ENCODE measurements at regions not wholly inside any gene's neighbourhood (a gene's known extent, or its start where the extent isn't known, plus 50 kb on each side); places are given as distances from the start of the nearest gene placed in this dataset.

- H3K4me3 ChIP-seq (ENCODE audit: low read depth, low read length) = no peak overlapping the region
- DNase-seq (ENCODE audit: low read depth) = no peak
- no peak for TF ChIP-seq CTCF (conservative IDR thresholded peaks at IDR 0.05; ENCODE audit: low read depth, low read length)
These were observed 349.5 kb upstream of the POU1F1 start for GRCh38 chr3:87625876-87626275.

- no peak for TF ChIP-seq CTCF (conservative IDR thresholded peaks at IDR 0.05; ENCODE audit: low read depth, low read length)
- H3K4me3 ChIP-seq (ENCODE audit: low read depth, low read length) = no peak overlapping the region
These were observed 348.5 kb upstream of the POU1F1 start for GRCh38 chr3:87624860-87625259.

GRCh38 chr3:87621667-87622066 is 345.3 kb upstream of the POU1F1 start:
- DNase-seq (ENCODE audit: low read depth) = no peak
- H3K4me3 ChIP-seq (ENCODE audit: low read depth, low read length) = no peak overlapping the region
- TF ChIP-seq CTCF (conservative IDR thresholded peaks at IDR 0.05; ENCODE audit: low read depth, low read length) = no peak

More at GRCh38 chr3:87624860-87625259, 348.5 kb upstream of the POU1F1 start:
- DNase-seq (ENCODE audit: low read depth) = no peak

GRCh38 chr3:87615506-87615905 is 339.1 kb upstream of the POU1F1 start:
- no peak for TF ChIP-seq CTCF (conservative IDR thresholded peaks at IDR 0.05; ENCODE audit: low read depth, low read length)
- no peak overlapping the region for H3K4me3 ChIP-seq (ENCODE audit: low read depth, low read length)
- DNase-seq (ENCODE audit: low read depth) = no peak

GRCh38 chr3:87614998-87615397 is 338.6 kb upstream of the POU1F1 start:
- no peak for TF ChIP-seq CTCF (conservative IDR thresholded peaks at IDR 0.05; ENCODE audit: low read depth, low read length)
- H3K4me3 ChIP-seq (ENCODE audit: low read depth, low read length) = no peak overlapping the region
- DNase-seq (ENCODE audit: low read depth) = no peak

- H3K4me3 ChIP-seq (ENCODE audit: low read depth, low read length) = no peak overlapping the region
- no peak for TF ChIP-seq CTCF (conservative IDR thresholded peaks at IDR 0.05; ENCODE audit: low read depth, low read length)
These were observed 330.9 kb upstream of the POU1F1 start for GRCh38 chr3:87607234-87607633.

GRCh38 chr3:87595798-87596197 is 319.4 kb upstream of the POU1F1 start:
- DNase-seq (ENCODE audit: low read depth) = no peak
- H3K4me3 ChIP-seq (ENCODE audit: low read depth, low read length) = no peak overlapping the region
- no peak for TF ChIP-seq CTCF (conservative IDR thresholded peaks at IDR 0.05; ENCODE audit: low read depth, low read length)

More at GRCh38 chr3:87607234-87607633, 330.9 kb upstream of the POU1F1 start:
- DNase-seq (ENCODE audit: low read depth) = no peak

All from epithelial cell of proximal tubule (primary cell).